Trophoblast cell (in vitro differentiated cells and primary cell): ENCODE measurements at regions not wholly inside any gene's neighbourhood (a gene's known extent, or its start where the extent isn't known, plus 50 kb on each side); places are given as distances from the start of the nearest gene placed in this dataset.

ENCODE experiments used
- DNase-seq, 2 donors: peaks; one replicate each; pipeline ENCODE4 v3.0.0-alpha.2; 2016
- H2AFZ ChIP-seq: 2 replicates; pipeline ENCODE4 v1.6.1; 2013; ENCODE audit warnings: low read length, moderate library complexity, mild to moderate bottlenecking; ENCODE audit not compliant: insufficient read depth, poor library complexity
- H2AK5ac ChIP-seq: 2 replicates; pipeline ENCODE4 v1.6.1; 2013; ENCODE audit warnings: mild to moderate bottlenecking, low read length
- H2BK120ac ChIP-seq: 2 replicates; pipeline ENCODE4 v1.6.1; 2013; ENCODE audit warnings: low read length, mild to moderate bottlenecking, moderate library complexity; ENCODE audit not compliant: insufficient read depth, poor library complexity
- H2BK12ac ChIP-seq: 2 replicates; pipeline ENCODE4 v1.6.1; 2013; ENCODE audit warnings: mild to moderate bottlenecking, low read length, moderate library complexity
- H2BK5ac ChIP-seq: 2 replicates; pipeline ENCODE4 v1.6.1; 2013; ENCODE audit warnings: low read length, low read depth, moderate library complexity, mild to moderate bottlenecking; ENCODE audit not compliant: poor library complexity
- H3K14ac ChIP-seq: 2 replicates; pipeline ENCODE4 v1.6.1; 2013; ENCODE audit warnings: mild to moderate bottlenecking, low read length
- H3K18ac ChIP-seq: 2 replicates; pipeline ENCODE4 v1.6.1; 2013; ENCODE audit warnings: mild to moderate bottlenecking, low read length
- H3K23ac ChIP-seq: 2 replicates; pipeline ENCODE4 v1.6.1; 2013; ENCODE audit warnings: low read length
- H3K27ac ChIP-seq: 2 replicates; pipeline ENCODE4 v1.5.1; 2013; ENCODE audit warnings: low read depth, mild to moderate bottlenecking, inconsistent platforms, low read length, moderate library complexity
- H3K27me3 ChIP-seq: 2 replicates; pipeline ENCODE4 v1.6.1; 2013; ENCODE audit warnings: inconsistent platforms, mild to moderate bottlenecking, low read length, moderate library complexity; ENCODE audit not compliant: insufficient read depth
- H3K36me3 ChIP-seq, 2 experiments: 1 replicate in 1 of 2; 2 replicates in 1 of 2; pipeline ENCODE4 v1.6.1; 2013; ENCODE audit warnings: low read length in 2 of 2, mild to moderate bottlenecking in 2 of 2, moderate library complexity in 1 of 2; ENCODE audit not compliant: insufficient read depth in 2 of 2, control insufficient read depth in 1 of 2
- H3K4ac ChIP-seq: 2 replicates; pipeline ENCODE4 v1.6.1; 2013; ENCODE audit warnings: low read depth, mild to moderate bottlenecking, low read length, moderate library complexity
- H3K4me1 ChIP-seq, 2 experiments: 1 replicate in 1 of 2; 2 replicates in 1 of 2; pipeline ENCODE4 v1.6.1; 2013; ENCODE audit warnings: low read length in 2 of 2, mild to moderate bottlenecking in 2 of 2, moderate library complexity in 1 of 2; ENCODE audit not compliant: insufficient read depth in 2 of 2, control insufficient read depth in 1 of 2
- H3K4me2 ChIP-seq: 2 replicates; pipeline ENCODE4 v1.6.1; 2013; ENCODE audit warnings: inconsistent platforms, mild to moderate bottlenecking, low read length, moderate library complexity
- H3K4me3 ChIP-seq: 2 replicates; pipeline ENCODE4 v1.5.1; 2013; ENCODE audit warnings: mild to moderate bottlenecking, low read depth, low read length, inconsistent platforms
- H3K79me1 ChIP-seq: one replicate; pipeline ENCODE4 v1.6.1; 2013; ENCODE audit warnings: low read length
- H3K79me2 ChIP-seq: 2 replicates; pipeline ENCODE4 v1.6.1; 2013; ENCODE audit warnings: low read length, mild to moderate bottlenecking; ENCODE audit not compliant: control insufficient read depth, insufficient read depth, poor library complexity
- H3K9ac ChIP-seq: 2 replicates; pipeline ENCODE4 v1.6.1; 2013; ENCODE audit warnings: mild to moderate bottlenecking, low read length
- H3K9me3 ChIP-seq: 2 replicates; pipeline ENCODE4 v1.6.1; 2013; ENCODE audit warnings: low read depth, mild to moderate bottlenecking, control low read depth, inconsistent platforms, low read length; ENCODE audit not compliant: insufficient read depth
- H4K12ac ChIP-seq: 2 replicates; pipeline ENCODE4 v1.6.1; 2013; ENCODE audit warnings: low read depth, mild to moderate bottlenecking, low read length, moderate library complexity
- H4K8ac ChIP-seq: 2 replicates; pipeline ENCODE4 v1.6.1; 2013; ENCODE audit warnings: low read depth, mild to moderate bottlenecking, low read length, moderate library complexity
- H4K91ac ChIP-seq: one replicate; pipeline ENCODE4 v1.6.1; 2013; ENCODE audit warnings: low read depth, mild to moderate bottlenecking, low read length, moderate library complexity
- WGBS: extraction: QIAGEN DNeasy Blood & Tissue Kit; methylation state at CpG from one replicate; pipeline ENCODE4 v1.1.7; 2013; ENCODE audit warnings: missing lambda C conversion rate; ENCODE audit not compliant: insufficient read length, insufficient coverage; ENCODE audit errors: extremely low coverage; 5-methylcytosine and 5-hydroxymethylcytosine counted together

DNA sequence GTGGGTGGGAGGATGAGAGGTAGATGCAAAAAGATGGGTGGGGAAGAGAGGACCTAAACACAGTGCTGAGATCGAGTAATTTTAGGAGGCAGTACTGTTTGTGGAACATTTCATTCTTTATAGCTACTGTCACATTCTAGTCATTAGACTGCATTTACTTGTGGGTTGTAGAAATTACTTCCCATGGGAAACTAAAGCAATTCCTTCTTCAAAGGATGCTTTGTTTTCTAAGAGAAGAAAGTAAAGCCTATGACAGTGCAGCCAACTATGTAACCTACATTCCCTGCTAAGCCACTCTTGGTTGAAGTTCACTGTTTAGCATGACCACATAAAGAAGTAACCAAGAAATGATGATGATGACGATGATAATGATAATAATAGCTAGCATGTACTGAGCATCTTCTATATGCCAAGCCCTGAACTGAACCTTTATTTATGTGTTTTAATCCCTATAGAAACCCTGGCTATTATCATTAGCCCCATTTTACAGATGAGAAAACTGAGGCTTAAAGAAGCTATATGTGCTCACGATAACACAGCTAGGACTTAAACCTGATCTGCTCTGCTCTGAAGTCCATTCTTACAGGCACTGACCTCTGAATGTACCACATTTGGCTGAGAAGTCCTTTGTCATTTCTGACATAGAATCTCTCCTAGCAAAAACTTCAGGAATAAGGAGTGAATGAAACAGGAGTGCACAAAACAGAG is 114.5 kb upstream of the KIT start:
- Histone ChIP-seq H4K8ac (no peak overlapping the region), H2BK12ac (no peak overlapping the region), H2BK5ac (no peak overlapping the region), H3K79me2 (no peaks in the 10 kb centered on the region), H4K91ac (no peak overlapping the region), H3K18ac (no peak overlapping the region), H3K4me3 (no peak overlapping the region), H2AK5ac (no peak overlapping the region), H3K23ac (no peak overlapping the region), H3K9me3 (no peaks in the 10 kb centered on the region), H3K79me1 (no peaks in the 10 kb centered on the region), H2AFZ (no peak overlapping the region), H3K14ac (no peak overlapping the region), H3K9ac (no peak overlapping the region), H4K12ac (no peak overlapping the region), H3K4ac (no peak overlapping the region), H2BK120ac (no peak overlapping the region), H3K4me1 (peaks cover 5 to 8% of the 10 kb centered on the region in 2 experiments), H3K27me3 (no peaks in the 10 kb centered on the region), H3K4me2 (no peak overlapping the region), H3K27ac (no peak overlapping the region), H3K36me3 (no peaks in the 10 kb centered on the region)
- no CpG with 5 or more reads among the region's 3 CpGs for WGBS
- peak in 1 of 2 donors; percentile 40 for DNase-seq

DNA sequence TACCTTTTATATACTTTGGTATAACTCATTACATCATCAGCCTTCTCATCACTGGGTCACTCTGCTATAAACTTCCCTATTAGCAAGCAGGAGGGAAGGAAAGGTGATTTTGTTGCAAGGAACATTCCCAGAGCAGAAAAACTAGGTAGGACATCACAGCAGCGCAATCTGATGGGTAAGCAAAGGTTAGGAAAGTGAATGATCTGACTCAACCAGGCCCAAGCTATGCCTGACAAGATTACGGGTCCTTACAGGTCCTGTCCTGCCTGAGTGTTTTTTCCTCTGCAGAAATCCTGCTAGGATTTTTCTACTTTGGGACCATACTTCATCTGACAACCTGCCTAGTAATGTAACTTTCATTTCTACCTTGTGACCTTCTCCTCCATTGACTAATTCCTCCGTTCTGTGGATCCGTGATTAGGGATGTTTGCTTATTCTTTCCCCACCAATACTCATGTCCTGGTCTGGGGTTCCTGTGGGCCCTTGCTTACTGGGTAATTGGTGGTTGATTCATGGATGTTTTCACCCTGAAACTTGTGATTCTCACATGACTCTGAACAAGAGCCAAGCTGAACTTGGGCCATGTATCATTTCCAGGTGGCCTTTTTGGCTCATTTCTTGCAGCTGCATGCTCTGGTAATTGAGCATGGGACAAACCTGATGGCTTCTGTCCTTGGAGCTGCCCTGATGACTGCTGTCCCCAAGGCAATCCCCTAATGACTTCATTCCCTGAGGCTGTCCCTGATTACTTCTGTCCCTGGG is 111.9 kb upstream of the KIT start:
- no peaks in the 10 kb centered on the region for H3K27me3 ChIP-seq
- H3K14ac ChIP-seq: no peak overlapping the region
- H2AFZ ChIP-seq: no peak overlapping the region
- no peaks in the 10 kb centered on the region for H3K79me2 ChIP-seq
- DNase-seq: no peak
- H2BK5ac ChIP-seq: no peak overlapping the region
- no peak overlapping the region for H3K27ac ChIP-seq
- H3K4me3 ChIP-seq: no peak overlapping the region
- H3K4me2 ChIP-seq: no peak overlapping the region
- H3K36me3 ChIP-seq: no peaks in the 10 kb centered on the region
- no peak overlapping the region for H4K91ac ChIP-seq
- no peak overlapping the region for H3K4ac ChIP-seq
- H3K4me1 ChIP-seq: peaks cover 2 to 4% of the 10 kb centered on the region in 2 experiments
- no peak overlapping the region for H3K9ac ChIP-seq
- no peaks in the 10 kb centered on the region for H3K9me3 ChIP-seq
- H3K23ac ChIP-seq: no peak overlapping the region
- WGBS: no CpG with 5 or more reads among the region's 4 CpGs
- no peak overlapping the region for H3K18ac ChIP-seq
- H2BK12ac ChIP-seq: no peak overlapping the region
- H3K79me1 ChIP-seq: no peaks in the 10 kb centered on the region
- H4K8ac ChIP-seq: no peak overlapping the region
- no peak overlapping the region for H2BK120ac ChIP-seq
- H2AK5ac ChIP-seq: no peak overlapping the region
- H4K12ac ChIP-seq: no peak overlapping the region

DNA sequence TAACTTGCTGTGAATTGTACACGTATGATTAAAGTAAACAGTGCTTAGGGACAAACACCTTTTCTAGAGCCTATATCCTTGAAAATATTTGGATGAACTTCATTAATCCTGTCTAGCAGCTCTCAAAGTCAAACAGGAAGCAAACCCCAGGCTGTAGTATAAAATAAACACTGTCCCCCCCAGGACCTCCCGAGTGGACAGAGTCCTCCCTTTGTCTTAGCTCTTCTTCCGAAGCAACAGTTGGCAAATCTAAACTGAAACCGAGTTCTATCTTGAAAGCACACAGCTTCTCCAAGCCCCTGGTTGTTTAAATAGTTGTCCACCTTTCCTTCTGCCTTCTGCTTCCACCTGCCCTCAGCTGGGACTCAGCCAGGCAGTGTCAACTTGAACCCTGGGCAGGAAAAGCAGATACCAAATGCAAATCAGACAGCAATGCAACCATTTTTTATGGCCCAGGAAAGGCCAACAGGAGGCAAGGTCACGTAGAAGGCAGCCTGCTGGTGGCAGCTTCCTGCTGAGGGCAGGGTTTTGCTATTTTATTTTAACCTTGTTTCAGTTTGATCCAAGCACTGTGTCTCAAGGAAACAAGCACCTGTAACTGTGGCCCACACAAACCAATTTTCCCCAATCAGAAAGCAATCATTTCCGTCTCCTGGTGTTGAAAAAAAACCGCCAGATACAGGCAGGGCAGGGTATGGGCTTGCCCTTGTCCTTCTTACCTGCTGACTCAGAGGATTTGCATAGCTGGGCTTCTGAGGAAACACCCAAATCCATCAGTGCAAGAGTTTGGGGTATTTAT is 110.3 kb upstream of the KIT start:
- Histone ChIP-seq H3K79me2 (no peaks in the 10 kb centered on the region), H2BK5ac (no peak overlapping the region), H3K4me2 (no peak overlapping the region), H2AK5ac (no peak overlapping the region), H2BK12ac (no peak overlapping the region), H3K4ac (no peak overlapping the region), H3K36me3 (no peaks in the 10 kb centered on the region), H2AFZ (no peak overlapping the region), H4K12ac (no peak overlapping the region), H3K4me3 (no peak overlapping the region), H3K79me1 (no peaks in the 10 kb centered on the region), H3K9ac (no peak overlapping the region), H3K4me1 (no peaks in the 10 kb centered on the region), H3K27ac (no peak overlapping the region), H3K23ac (no peak overlapping the region), H4K91ac (no peak overlapping the region), H3K18ac (no peak overlapping the region), H3K27me3 (no peaks in the 10 kb centered on the region), H2BK120ac (no peak overlapping the region), H3K14ac (no peak overlapping the region), H4K8ac (no peak overlapping the region), H3K9me3 (no peaks in the 10 kb centered on the region)
- no peak for DNase-seq
- WGBS: no CpG with 5 or more reads among the region's 7 CpGs

DNA sequence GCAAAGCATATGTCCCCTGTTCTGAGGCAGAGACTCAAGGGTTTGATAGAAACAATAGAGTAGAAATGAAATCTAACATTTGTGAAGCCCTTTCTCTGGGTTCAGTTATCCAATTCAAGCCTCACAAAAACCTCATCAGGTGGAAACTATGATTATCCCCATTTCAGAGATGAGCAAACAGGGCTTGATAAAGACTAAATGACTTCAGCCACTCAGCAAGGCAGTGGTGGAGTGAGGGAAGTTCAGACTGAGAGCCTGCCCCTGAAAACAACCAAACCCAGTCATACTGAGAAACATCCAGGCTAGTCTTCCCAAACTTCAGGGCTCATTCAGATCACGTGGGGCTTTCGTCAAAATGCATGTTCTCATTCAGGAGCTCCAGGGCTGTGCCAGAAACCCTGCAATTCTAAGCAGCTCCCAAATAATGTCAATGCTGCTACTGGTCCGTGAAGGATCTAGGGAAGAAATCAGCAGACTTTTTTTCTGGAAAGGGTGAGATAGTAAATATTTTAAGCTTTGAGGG is 109.6 kb upstream of the KIT start:
- H3K9ac ChIP-seq: no peak overlapping the region
- H2AFZ ChIP-seq: no peak overlapping the region
- H3K23ac ChIP-seq: no peak overlapping the region
- H2BK12ac ChIP-seq: no peak overlapping the region
- H3K4me1 ChIP-seq: no peaks in the 10 kb centered on the region
- no peak overlapping the region for H2BK120ac ChIP-seq
- H4K91ac ChIP-seq: no peak overlapping the region
- H3K79me2 ChIP-seq: no peaks in the 10 kb centered on the region
- H3K79me1 ChIP-seq: no peaks in the 10 kb centered on the region
- no peaks in the 10 kb centered on the region for H3K27me3 ChIP-seq
- no peak overlapping the region for H2BK5ac ChIP-seq
- no peak for DNase-seq
- H4K12ac ChIP-seq: no peak overlapping the region
- H3K18ac ChIP-seq: no peak overlapping the region
- H3K14ac ChIP-seq: no peak overlapping the region
- H3K4me2 ChIP-seq: no peak overlapping the region
- H3K4ac ChIP-seq: no peak overlapping the region
- no peak overlapping the region for H4K8ac ChIP-seq
- no peak overlapping the region for H3K27ac ChIP-seq
- no peak overlapping the region for H3K4me3 ChIP-seq
- H3K36me3 ChIP-seq: no peaks in the 10 kb centered on the region
- no peaks in the 10 kb centered on the region for H3K9me3 ChIP-seq
- WGBS: no CpG with 5 or more reads among the region's 3 CpGs
- H2AK5ac ChIP-seq: no peak overlapping the region
